Panc1 (cell line): ENCODE measurements at regions not wholly inside any gene's neighbourhood (a gene's known extent, or its start where the extent isn't known, plus 50 kb on each side); places are given as distances from the start of the nearest gene placed in this dataset.

Experiments
- ATAC-seq: fragments of 200-7000 bp; cut with Tn5 transposase; 2 replicates; pipeline ENCODE4 v1.9.1; 2020; ENCODE audit warnings: mild to moderate bottlenecking, moderate library complexity
- BruUV-seq: library from RNA; stranded (reverse); fragments of 400-500 nt; replicated peaks from 2 replicates; lab custom pipeline; 2021; lab: Mats Ljungman, UMichigan
- CTCF ChIA-PET: fragments of 300-600 bp; sonication (Branson Sonifier 250); formaldehyde crosslinking; loops from one replicate; lab custom pipeline; 2022; ENCODE audit warnings: antibody characterized with exemption; lab: Charles Lee
- POLR2A ChIA-PET: fragments of 300-600 bp; sonication (Branson Sonifier 250); formaldehyde crosslinking; loops from one replicate; lab custom pipeline; 2022; ENCODE audit warnings: antibody characterized with exemption; lab: Charles Lee
- DNase-seq: peaks from one replicate; pipeline ENCODE4 v3.0.0-alpha.2; 2010; ENCODE audit warnings: low read depth, low spot score
- H3K27ac ChIP-seq: 2 replicates; pipeline ENCODE4 v1.5.1; 2011; ENCODE audit warnings: mild to moderate bottlenecking, low read length, inconsistent platforms
- H3K27me3 ChIP-seq: fragments of 200-500 bp; sonication (Bioruptor generic); 2 replicates; pipeline ENCODE4 v1.6.0; 2014; ENCODE audit warnings: low read length, inconsistent platforms; ENCODE audit not compliant: control insufficient read depth, insufficient read depth
- H3K36me3 ChIP-seq: fragments of 200-500 bp; sonication (Bioruptor generic); 2 replicates; pipeline ENCODE4 v1.5.1; 2014; ENCODE audit warnings: inconsistent platforms, mild to moderate bottlenecking, low read length, moderate library complexity; ENCODE audit not compliant: control insufficient read depth, insufficient read depth
- H3K4me1 ChIP-seq: 2 replicates; pipeline ENCODE4 v1.5.1; 2011; ENCODE audit warnings: inconsistent platforms, mild to moderate bottlenecking, low read length, moderate library complexity; ENCODE audit not compliant: control insufficient read depth, insufficient read depth
- H3K4me3 ChIP-seq, 2 experiments: 2 replicates each; pipeline ENCODE4 v1.5.1; 2011 to 2012; ENCODE audit warnings: low read depth in 2 of 2, low read length in 2 of 2, mild to moderate bottlenecking in 2 of 2, inconsistent platforms in 1 of 2, moderate library complexity in 1 of 2
- H3K9me3 ChIP-seq: fragments of 200-500 bp; sonication (Bioruptor generic); 2 replicates; pipeline ENCODE4 v1.5.1; 2014; ENCODE audit warnings: low read depth, mild to moderate bottlenecking, inconsistent platforms, low read length, moderate library complexity; ENCODE audit not compliant: control insufficient read depth, insufficient read depth
- CTCF ChIP-seq: fragments of 450-650 bp; IDR thresholded peaks from 2 replicates; pipeline ENCODE4 v1.5.1; 2017; ENCODE audit warnings: mild to moderate bottlenecking
- POLR2AphosphoS5 ChIP-seq: IDR thresholded peaks from 2 replicates; pipeline ENCODE4 v1.6.1; 2012; ENCODE audit warnings: mild to moderate bottlenecking, low read depth, low read length, moderate library complexity
- REST ChIP-seq, 2 experiments: IDR thresholded peaks; 2 replicates each; pipeline ENCODE4 v1.6.1; 2011 to 2012; ENCODE audit warnings: low read depth in 2 of 2, control low read depth in 1 of 2, low read length in 1 of 2, mild to moderate bottlenecking in 1 of 2, moderate library complexity in 1 of 2; ENCODE audit not compliant: insufficient read depth in 1 of 2
- SIN3A ChIP-seq: IDR thresholded peaks from 2 replicates; pipeline ENCODE4 v1.6.1; 2012; ENCODE audit warnings: low read depth, mild to moderate bottlenecking, low read length, moderate library complexity, borderline replicate concordance; ENCODE audit not compliant: insufficient read depth
- TCF7L2 ChIP-seq: IDR thresholded peaks from 2 replicates; pipeline ENCODE4 v1.6.1; 2011; ENCODE audit warnings: mild to moderate bottlenecking, low read depth, low read length, inconsistent platforms
- in situ Hi-C: cut with HindIII; loops from 2 replicates; pipeline ENCODE4 v1.10.0; 2016; ENCODE audit warnings: low sequenced_read_pairs, low pct_unique_long_range_greater_than_20kb
- intact Hi-C: fragments of 100-400 bp; cut with micrococcal nuclease; formaldehyde crosslinking; loops from one replicate; pipeline ENCODE4 v1.10.0; 2022; ENCODE audit not compliant: unreplicated experiment

GRCh38 chr15:31481142-31481541, 154.5 kb downstream of the KLF13 start:
- no peak overlapping the region for H3K27ac ChIP-seq
- no TSS peak for BruUV-seq
- ATAC-seq, result no peak
- intact Hi-C loops (no loop called here), in situ Hi-C loops (no loop called here)
- no peak for DNase-seq
- CTCF ChIA-PET, result no interaction called here
- TF ChIP-seq TCF7L2 (no peak), SIN3A (no peak), POLR2AphosphoS5 (no peak), CTCF (no peak), REST (IDR thresholded peaks at IDR 0.05; ENCODE audit: insufficient read depth in 1 of 2, low read depth in 2 of 2, low read length in 1 of 2) (no peak)
- no peaks in the 10 kb centered on the region for H3K9me3 ChIP-seq
- no peaks in the 10 kb centered on the region for H3K4me1 ChIP-seq
- POLR2A ChIA-PET, result no interaction called here
- no peaks in the 10 kb centered on the region for H3K27me3 ChIP-seq
- no peaks in the 10 kb centered on the region for H3K36me3 ChIP-seq
- no peak overlapping the region for H3K4me3 ChIP-seq

GRCh38 chr15:31482122-31482922, 155.7 kb downstream of the KLF13 start:
- CTCF ChIA-PET, result interaction anchor here (0.7 kb wide), 2 partner anchors 305 to 364 kb away, joined by 4 to 6 read pairs; no protein-coding TSS in a partner anchor
- DNase-seq, result no peak
- Histone ChIP-seq H3K4me1 (no peaks in the 10 kb centered on the region), H3K27me3 (no peaks in the 10 kb centered on the region), H3K9me3 (no peaks in the 10 kb centered on the region), H3K27ac (no peak overlapping the region), H3K4me3 (no peak overlapping the region), H3K36me3 (no peaks in the 10 kb centered on the region)
- POLR2A ChIA-PET, result interaction anchor here (0.7 kb wide), 2 partner anchors 16 to 312 kb away, joined by 3 to 6 read pairs; no protein-coding TSS in a partner anchor
- in situ Hi-C loops (no loop called here), intact Hi-C loops (no loop called here)
- ATAC-seq, result no peak
- no TSS peak for BruUV-seq
- TF ChIP-seq TCF7L2 (no peak), POLR2AphosphoS5 (no peak), CTCF (no peak), REST (IDR thresholded peaks at IDR 0.05; ENCODE audit: insufficient read depth in 1 of 2, low read depth in 2 of 2, low read length in 1 of 2) (no peak), SIN3A (no peak)
